Naive thymus-derived CD4-positive, alpha-beta T cell (primary cell): ENCODE measurements at regions not wholly inside any gene's neighbourhood (a gene's known extent, or its start where the extent isn't known, plus 50 kb on each side); places are given as distances from the start of the nearest gene placed in this dataset.

ENCODE experiments used
- ATAC-seq: fragments of 150-1000 bp; cut with Tn5 transposase; 2 replicates; pipeline ENCODE4 v1.10.0; 2021; ENCODE audit warnings: mild to moderate bottlenecking, moderate library complexity
- CTCF ChIA-PET: fragments of 350-600 bp; sonication (Branson Sonifier 250); formaldehyde crosslinking; loops from one replicate; lab custom pipeline; 2021; ENCODE audit warnings: antibody characterized with exemption; lab: Charles Lee
- POLR2A ChIA-PET: fragments of 350-600 bp; sonication (Branson Sonifier 250); formaldehyde crosslinking; loops from one replicate; lab custom pipeline; 2021; ENCODE audit warnings: antibody characterized with exemption, inconsistent platforms; lab: Charles Lee
- DNase-seq, 9 donors: peaks; one replicate each; pipeline versions ENCODE4 v3.0.0 to v3.0.0-alpha.2; 2020 to 2022; ENCODE audit warnings: mixed read lengths in 1 of 9
- H3K27ac ChIP-seq: one replicate; pipeline ENCODE4 v1.7.0; 2013; ENCODE audit warnings: mild to moderate bottlenecking, low read depth, low read length, moderate library complexity
- H3K27me3 ChIP-seq, 2 donors: one replicate each; pipeline ENCODE4 v1.7.0; 2013; ENCODE audit warnings: low read length in 2 of 2, mild to moderate bottlenecking in 2 of 2, moderate library complexity in 2 of 2; ENCODE audit not compliant: control insufficient read depth in 2 of 2, insufficient read depth in 2 of 2
- H3K36me3 ChIP-seq, 3 experiments: 1 replicate in 2 of 3; 2 replicates in 1 of 3; pipeline ENCODE4 v1.7.0; 2013; ENCODE audit warnings: low read length in 3 of 3, mild to moderate bottlenecking in 3 of 3, moderate library complexity in 1 of 3; ENCODE audit not compliant: insufficient read depth in 3 of 3, control insufficient read depth in 2 of 3
- H3K4me1 ChIP-seq, 2 donors: one replicate each; pipeline ENCODE4 v1.7.0; 2013; ENCODE audit warnings: low read length in 2 of 2, mild to moderate bottlenecking in 2 of 2, moderate library complexity in 1 of 2; ENCODE audit not compliant: control insufficient read depth in 2 of 2, insufficient read depth in 2 of 2
- H3K4me3 ChIP-seq: 2 replicates; pipeline ENCODE4 v1.7.0; 2013; ENCODE audit warnings: mild to moderate bottlenecking, low read length
- H3K9me3 ChIP-seq, 3 experiments: 1 replicate in 2 of 3; 2 replicates in 1 of 3; pipeline ENCODE4 v1.7.0; 2013; ENCODE audit warnings: low read length in 3 of 3; ENCODE audit not compliant: control insufficient read depth in 2 of 3
- H3K27ac Mint-ChIP-seq, 9 donors: one replicate each; pipeline ENCODE4 v1.8.0; 2020 to 2022; ENCODE audit warnings: mixed read lengths in 9 of 9, mild to moderate bottlenecking in 8 of 9, moderate library complexity in 5 of 9, inconsistent platforms in 2 of 9
- H3K27me3 Mint-ChIP-seq, 5 donors: one replicate each; pipeline ENCODE4 v1.8.0; 2021 to 2022; ENCODE audit warnings: mixed read lengths in 5 of 5, mild to moderate bottlenecking in 1 of 5
- H3K36me3 Mint-ChIP-seq, 5 donors: one replicate each; pipeline ENCODE4 v1.8.0; 2020 to 2022; ENCODE audit warnings: mixed read lengths in 5 of 5, mild to moderate bottlenecking in 3 of 5, inconsistent platforms in 1 of 5
- H3K4me1 Mint-ChIP-seq, 7 donors: one replicate each; pipeline ENCODE4 v1.8.0; 2020 to 2022; ENCODE audit warnings: mixed read lengths in 7 of 7, mild to moderate bottlenecking in 3 of 7, inconsistent platforms in 1 of 7
- H3K4me3 Mint-ChIP-seq, 10 donors: one replicate each; pipeline ENCODE4 v1.8.0; 2020 to 2022; ENCODE audit warnings: mild to moderate bottlenecking in 10 of 10, mixed read lengths in 10 of 10, moderate library complexity in 6 of 10, inconsistent platforms in 2 of 10
- H3K9me3 Mint-ChIP-seq, 11 donors: one replicate each; pipeline ENCODE4 v1.8.0; 2020 to 2022; ENCODE audit warnings: mixed read lengths in 11 of 11, mild to moderate bottlenecking in 4 of 11, inconsistent platforms in 1 of 11, moderate library complexity in 1 of 11
- intact Hi-C, 2 donors: fragments of 100-400 bp; cut with micrococcal nuclease; formaldehyde crosslinking; loops; one replicate each; pipeline ENCODE4 v1.15.1; 2023

GRCh38 chr2:212945526-212945925, 205.9 kb downstream of the IKZF2 start:
- POLR2A ChIA-PET, result no interaction called here
- Mint-ChIP-seq H3K27ac (no peak overlapping the region), H3K9me3 (peaks cover 0 to 7% (median 0%) of the 10 kb centered on the region in 11 donors), H3K4me1 (no peaks in the 10 kb centered on the region), H3K4me3 (no peak overlapping the region), H3K27me3 (peaks cover 0 to 2% (median 0%) of the 10 kb centered on the region in 5 donors), H3K36me3 (no peaks in the 10 kb centered on the region)
- DNase-seq (no peak), ATAC-seq (no peak)
- H3K27ac ChIP-seq, result no peak overlapping the region
- CTCF ChIA-PET, result interaction anchor here (0.5 kb wide), 1 partner anchor 1092 kb away, joined by 6 read pairs; no protein-coding TSS in a partner anchor
- H3K4me1 ChIP-seq, result no peaks in the 10 kb centered on the region
- no peak overlapping the region for H3K4me3 ChIP-seq
- intact Hi-C loops, result no loop called here
- no peaks in the 10 kb centered on the region for H3K9me3 ChIP-seq
- H3K36me3 ChIP-seq, result no peaks in the 10 kb centered on the region
- no peaks in the 10 kb centered on the region for H3K27me3 ChIP-seq

- ChIA-PET CTCF (no interaction called here), POLR2A (no interaction called here)
- no peaks in the 10 kb centered on the region for H3K27me3 ChIP-seq
- no peak overlapping the region for H3K27ac ChIP-seq
- no peak for ATAC-seq
- no peaks in the 10 kb centered on the region for H3K36me3 ChIP-seq
- no peak overlapping the region for H3K4me3 ChIP-seq
- Mint-ChIP-seq H3K9me3 (peaks cover 0 to 4% (median 0%) of the 10 kb centered on the region in 11 donors), H3K27me3 (peaks cover 0 to 2% (median 0%) of the 10 kb centered on the region in 5 donors), H3K36me3 (no peaks in the 10 kb centered on the region), H3K4me1 (no peaks in the 10 kb centered on the region), H3K27ac (no peak overlapping the region), H3K4me3 (no peak overlapping the region)
- H3K4me1 ChIP-seq, result no peaks in the 10 kb centered on the region
- DNase-seq, result no peak
- intact Hi-C loops, result no loop called here
- no peaks in the 10 kb centered on the region for H3K9me3 ChIP-seq
These were observed 208.1 kb downstream of the IKZF2 start for GRCh38 chr2:212943351-212943750.

- DNase-seq, result no peak
- ChIA-PET POLR2A (interaction anchor here (0.6 kb wide), 1 partner anchor 1785 kb away, joined by 3 read pairs; no protein-coding TSS in a partner anchor), CTCF (no interaction called here)
- Histone ChIP-seq H3K27ac (no peak overlapping the region), H3K9me3 (no peaks in the 10 kb centered on the region), H3K4me1 (no peaks in the 10 kb centered on the region), H3K4me3 (no peak overlapping the region), H3K36me3 (no peaks in the 10 kb centered on the region), H3K27me3 (no peaks in the 10 kb centered on the region)
- no peak for ATAC-seq
- Mint-ChIP-seq H3K27ac (no peak overlapping the region), H3K4me3 (no peak overlapping the region), H3K36me3 (no peaks in the 10 kb centered on the region), H3K27me3 (peaks cover 0 to 5% (median 0%) of the 10 kb centered on the region in 5 donors), H3K4me1 (no peaks in the 10 kb centered on the region), H3K9me3 (peaks cover 0 to 7% (median 0%) of the 10 kb centered on the region in 11 donors)
- intact Hi-C loops, result no loop called here
These were observed 210.1 kb downstream of the IKZF2 start for GRCh38 chr2:212941361-212941760.

- DNase-seq, result no peak
- H3K27me3 ChIP-seq, result no peaks in the 10 kb centered on the region
These were observed 210.6 kb downstream of the IKZF2 start for GRCh38 chr2:212940816-212941215.

GRCh38 chr2:212939777-212940531, 211.5 kb downstream of the IKZF2 start:
- H3K4me3 ChIP-seq, result no peak overlapping the region
- H3K27ac Mint-ChIP-seq, result no peak overlapping the region
- no peaks in the 10 kb centered on the region for H3K36me3 Mint-ChIP-seq
- H3K4me1 Mint-ChIP-seq, result no peaks in the 10 kb centered on the region
- H3K9me3 Mint-ChIP-seq, result peaks cover 0 to 5% (median 0%) of the 10 kb centered on the region in 11 donors
- intact Hi-C loops, result no loop called here
- no peak overlapping the region for H3K27ac ChIP-seq
- no peaks in the 10 kb centered on the region for H3K27me3 ChIP-seq
- POLR2A ChIA-PET, result interaction anchor here (0.7 kb wide), 1 partner anchor 110 kb away, joined by 3 read pairs; no protein-coding TSS in a partner anchor
- CTCF ChIA-PET, result no interaction called here
- H3K27me3 Mint-ChIP-seq, result peaks cover 0 to 5% (median 0%) of the 10 kb centered on the region in 5 donors
- no peak overlapping the region for H3K4me3 Mint-ChIP-seq
- no peak for DNase-seq
- no peak for ATAC-seq
- H3K4me1 ChIP-seq, result no peaks in the 10 kb centered on the region
- no peaks in the 10 kb centered on the region for H3K9me3 ChIP-seq
- no peaks in the 10 kb centered on the region for H3K36me3 ChIP-seq

More at GRCh38 chr2:212940816-212941215, 210.6 kb downstream of the IKZF2 start:
- H3K27ac Mint-ChIP-seq, result no peak overlapping the region
- no peak overlapping the region for H3K4me3 Mint-ChIP-seq
- no peak overlapping the region for H3K4me3 ChIP-seq
- H3K36me3 Mint-ChIP-seq, result no peaks in the 10 kb centered on the region
- peaks cover 0 to 5% (median 0%) of the 10 kb centered on the region in 5 donors for H3K27me3 Mint-ChIP-seq
- no peaks in the 10 kb centered on the region for H3K9me3 ChIP-seq
- no peaks in the 10 kb centered on the region for H3K4me1 ChIP-seq
- peaks cover 0 to 5% (median 0%) of the 10 kb centered on the region in 11 donors for H3K9me3 Mint-ChIP-seq
- intact Hi-C loops, result no loop called here
- no peak overlapping the region for H3K27ac ChIP-seq
- H3K36me3 ChIP-seq, result no peaks in the 10 kb centered on the region
- CTCF ChIA-PET, result no interaction called here
- POLR2A ChIA-PET, result no interaction called here
- H3K4me1 Mint-ChIP-seq, result no peaks in the 10 kb centered on the region
- no peak for ATAC-seq

- H3K4me3 Mint-ChIP-seq, result no peak overlapping the region
- no peak overlapping the region for H3K27ac ChIP-seq
- H3K9me3 ChIP-seq, result no peaks in the 10 kb centered on the region
- no peaks in the 10 kb centered on the region for H3K36me3 Mint-ChIP-seq
- H3K4me3 ChIP-seq, result no peak overlapping the region
- no peaks in the 10 kb centered on the region for H3K4me1 ChIP-seq
- no peaks in the 10 kb centered on the region for H3K36me3 ChIP-seq
- intact Hi-C loops, result no loop called here
- ChIA-PET CTCF (no interaction called here), POLR2A (no interaction called here)
- DNase-seq, result no peak
- no peaks in the 10 kb centered on the region for H3K27me3 ChIP-seq
- no peak overlapping the region for H3K27ac Mint-ChIP-seq
- no peak for ATAC-seq
- H3K9me3 Mint-ChIP-seq, result peaks cover 0 to 6% (median 0%) of the 10 kb centered on the region in 11 donors
- H3K27me3 Mint-ChIP-seq, result peaks cover 0 to 5% (median 0%) of the 10 kb centered on the region in 5 donors
- H3K4me1 Mint-ChIP-seq, result no peaks in the 10 kb centered on the region
These were observed 213.1 kb downstream of the IKZF2 start for GRCh38 chr2:212938144-212938793.
